ENCODE measurements at regions not wholly inside any gene's neighbourhood (a gene's known extent, or its start where the extent isn't known, plus 50 kb on each side); places are given as distances from the start of the nearest gene placed in this dataset.

- Histone ChIP-seq H3K4me2 (ENCODE audit: low read length) (no peak overlapping the region), H2AFZ (ENCODE audit: low read depth, low read length) (no peak overlapping the region), H3K27ac (ENCODE audit: low read length) (no peak overlapping the region), H3K9ac (ENCODE audit: low read length) (no peak overlapping the region), H3K4me1 (ENCODE audit: low read length) (no peaks in the 10 kb centered on the region), H3K79me2 (ENCODE audit: low read length) (no peaks in the 10 kb centered on the region), H4K20me1 (ENCODE audit: insufficient read depth, low read length) (no peaks in the 10 kb centered on the region), H3K4me3 (ENCODE audit: low read length) (no peak overlapping the region), H3K9me3 (ENCODE audit: insufficient read depth, low read length) (no peaks in the 10 kb centered on the region), H3K27me3 (ENCODE audit: low read depth, low read length) (peaks cover 57% of the 10 kb centered on the region), H3K36me3 (replicated peaks; ENCODE audit: low read depth, low read length) (no peaks in the 10 kb centered on the region)
- TF ChIP-seq EZH2phosphoT487 (IDR thresholded peaks at IDR 0.05; ENCODE audit: low read depth), result no peak
- no peak for TF ChIP-seq CTCF (IDR thresholded peaks at IDR 0.05; ENCODE audit: low read depth, low read length)
These were observed 223.2 kb upstream of the E2F8 start for GRCh38 chr11:19463976-19464375.

- no peaks in the 10 kb centered on the region for H3K4me1 ChIP-seq (ENCODE audit: low read length)
- no peaks in the 10 kb centered on the region; the same call in 1 of the 2 replicates for H4K20me1 ChIP-seq (ENCODE audit: insufficient read depth, low read length)
- H3K27me3 ChIP-seq (ENCODE audit: low read depth, low read length), result peaks cover 56% of the 10 kb centered on the region
- H3K4me2 ChIP-seq (ENCODE audit: low read length), result no peak overlapping the region
- H3K9ac ChIP-seq (ENCODE audit: low read length), result no peak overlapping the region
- no peak overlapping the region for H2AFZ ChIP-seq (ENCODE audit: low read depth, low read length)
- no peak overlapping the region for H3K27ac ChIP-seq (ENCODE audit: low read length)
- no peaks in the 10 kb centered on the region for H3K36me3 ChIP-seq (replicated peaks; ENCODE audit: low read depth, low read length)
- no peak overlapping the region for H3K4me3 ChIP-seq (ENCODE audit: low read length)
- H3K9me3 ChIP-seq (ENCODE audit: insufficient read depth, low read length), result no peaks in the 10 kb centered on the region
- no peak for TF ChIP-seq EZH2phosphoT487 (IDR thresholded peaks at IDR 0.05; ENCODE audit: low read depth)
- no peak for TF ChIP-seq CTCF (IDR thresholded peaks at IDR 0.05; ENCODE audit: low read depth, low read length)
- no peaks in the 10 kb centered on the region for H3K79me2 ChIP-seq (ENCODE audit: low read length)
These were observed 220.1 kb upstream of the E2F8 start for GRCh38 chr11:19460718-19461405.

- TF ChIP-seq EZH2phosphoT487 (IDR thresholded peaks at IDR 0.05; ENCODE audit: low read depth) (no peak), CTCF (IDR thresholded peaks at IDR 0.05; ENCODE audit: low read depth, low read length) (no peak)
- no peak overlapping the region for H3K4me2 ChIP-seq (ENCODE audit: low read length)
- H3K4me1 ChIP-seq (ENCODE audit: low read length), result no peaks in the 10 kb centered on the region
- no peaks in the 10 kb centered on the region; the same call in 1 of the 2 replicates for H4K20me1 ChIP-seq (ENCODE audit: insufficient read depth, low read length)
- no peak overlapping the region for H3K4me3 ChIP-seq (ENCODE audit: low read length)
- H3K36me3 ChIP-seq (replicated peaks; ENCODE audit: low read depth, low read length), result no peaks in the 10 kb centered on the region
- peaks cover 67% of the 10 kb centered on the region for H3K27me3 ChIP-seq (ENCODE audit: low read depth, low read length)
- H3K79me2 ChIP-seq (ENCODE audit: low read length), result no peaks in the 10 kb centered on the region
- no peaks in the 10 kb centered on the region for H3K9me3 ChIP-seq (ENCODE audit: insufficient read depth, low read length)
- H3K27ac ChIP-seq (ENCODE audit: low read length), result no peak overlapping the region
- H3K9ac ChIP-seq (ENCODE audit: low read length), result no peak overlapping the region
- no peak overlapping the region for H2AFZ ChIP-seq (ENCODE audit: low read depth, low read length)
These were observed 218.5 kb upstream of the E2F8 start for GRCh38 chr11:19459240-19459639.

GRCh38 chr11:19458721-19459120 is 218.0 kb upstream of the E2F8 start:
- Histone ChIP-seq H3K9ac (ENCODE audit: low read length) (no peak overlapping the region), H3K36me3 (replicated peaks; ENCODE audit: low read depth, low read length) (no peaks in the 10 kb centered on the region), H3K79me2 (ENCODE audit: low read length) (no peaks in the 10 kb centered on the region), H3K4me1 (ENCODE audit: low read length) (no peaks in the 10 kb centered on the region), H3K9me3 (ENCODE audit: insufficient read depth, low read length) (no peaks in the 10 kb centered on the region), H4K20me1 (ENCODE audit: insufficient read depth, low read length) (no peaks in the 10 kb centered on the region; the same call in 1 of the 2 replicates), H3K4me2 (ENCODE audit: low read length) (no peak overlapping the region), H2AFZ (ENCODE audit: low read depth, low read length) (no peak overlapping the region), H3K27ac (ENCODE audit: low read length) (no peak overlapping the region), H3K27me3 (ENCODE audit: low read depth, low read length) (peaks cover 68% of the 10 kb centered on the region), H3K4me3 (ENCODE audit: low read length) (no peak overlapping the region)
- TF ChIP-seq EZH2phosphoT487 (IDR thresholded peaks at IDR 0.05; ENCODE audit: low read depth) (no peak), CTCF (IDR thresholded peaks at IDR 0.05; ENCODE audit: low read depth, low read length) (no peak)
